Body of pancreas (tissue), 4 donors: ENCODE measurements at regions not wholly inside any gene's neighbourhood (a gene's known extent, or its start where the extent isn't known, plus 50 kb on each side); places are given as distances from the start of the nearest gene placed in this dataset.

Experiments
- CTCF ChIP-seq, 7 experiments: fragments of 450-650 bp in 4 of 7; fragments of 200-600 bp in 3 of 7; sonication (generic) in 3 of 7; IDR thresholded peaks; one replicate each; pipeline ENCODE4 v1.5.1; 2016 to 2019; ENCODE audit warnings: antibody characterized with exemption in 7 of 7
- POLR2A ChIP-seq, 3 donors: fragments of 450-650 bp; IDR thresholded peaks; one replicate each; pipeline ENCODE4 v1.6.1; 2016; ENCODE audit warnings: antibody characterized with exemption in 3 of 3, mild to moderate bottlenecking in 2 of 3

- TF ChIP-seq CTCF (IDR thresholded peaks at IDR 0.05): no peak
- no peak for TF ChIP-seq POLR2A (IDR thresholded peaks at IDR 0.05)
These were observed 103.2 kb downstream of the GPR37 start for GRCh38 chr7:124662372-124662771.
